ENCODE measurements at regions not wholly inside any gene's neighbourhood (a gene's known extent, or its start where the extent isn't known, plus 50 kb on each side); places are given as distances from the start of the nearest gene placed in this dataset.
"Not testable (repeated sequence)": the region's sequence is repeated elsewhere in the genome, so short reads cannot be mapped to it uniquely, and the experiment has no call there.

- not testable (repeated sequence) for H3K27me3 Mint-ChIP-seq (ENCODE audit: low read depth)
These were observed 119.1 kb downstream of the CDRT15L2 start for GRCh38 chr17:20698463-20699206.

GRCh38 chr17:20700528-20700927 is 121.0 kb downstream of the CDRT15L2 start:
- H2BK15ac ChIP-seq (ENCODE audit: low read depth, low read length); H3K36me3 Mint-ChIP-seq (ENCODE audit: insufficient read depth in 1 of 3, low read depth in 3 of 3); DNase-seq; H3K23ac ChIP-seq (ENCODE audit: insufficient read length, low read depth, low read length); H4K20me1 ChIP-seq (ENCODE audit: control insufficient read depth, insufficient read depth, insufficient read length); H4K5ac ChIP-seq (ENCODE audit: insufficient read length, low read depth, low read length); H3K27ac ChIP-seq (ENCODE audit: insufficient read length, low read depth, low read length); H3K9me3 ChIP-seq (ENCODE audit: control insufficient read depth, low read depth, low read length); H3T11ph ChIP-seq (ENCODE audit: low read length); H3K23me2 ChIP-seq (ENCODE audit: insufficient read length, low read depth, low read length, poor library complexity, severe bottlenecking); H2BK120ac ChIP-seq (ENCODE audit: low read depth, low read length, poor library complexity, severe bottlenecking); H3K18ac ChIP-seq (ENCODE audit: insufficient read length, low read depth, low read length); H2BK12ac ChIP-seq (ENCODE audit: insufficient read length, low read depth, low read length); H3K27me3 Mint-ChIP-seq (ENCODE audit: low read depth); H3K9me3 Mint-ChIP-seq; H2AK5ac ChIP-seq (ENCODE audit: insufficient read length, low read length); H2AFZ ChIP-seq (ENCODE audit: low read length); H3K79me2 ChIP-seq (ENCODE audit: insufficient read depth, low read length); H2BK5ac ChIP-seq (ENCODE audit: insufficient read length, low read length); H3K79me1 ChIP-seq (ENCODE audit: insufficient read depth, low read depth, low read length, poor library complexity, severe bottlenecking); H3K4me1 ChIP-seq (ENCODE audit: insufficient read depth, low read length); H2BK20ac ChIP-seq (ENCODE audit: low read depth, low read length, poor library complexity, severe bottlenecking); H3K56ac ChIP-seq (ENCODE audit: insufficient read length, low read depth, low read length); H3K27ac Mint-ChIP-seq; H3K27me3 ChIP-seq (ENCODE audit: insufficient read depth, low read length); H3K4me1 Mint-ChIP-seq; H3K4me2 ChIP-seq (ENCODE audit: insufficient read depth, insufficient read length, low read length); H3K4ac ChIP-seq (ENCODE audit: low read depth, low read length); H3K14ac ChIP-seq (ENCODE audit: insufficient read depth, low read length); H3K9ac ChIP-seq (ENCODE audit: extremely low read depth, insufficient read length, low read length); H4K91ac ChIP-seq (ENCODE audit: insufficient read length, low read depth, low read length); H3K4me3 Mint-ChIP-seq; H4K8ac ChIP-seq (replicated peaks; ENCODE audit: insufficient read length, low read depth, low read length): not testable (repeated sequence)
- WGBS (ENCODE audit: extremely low coverage, insufficient read length, low lambda C conversion rate): no CpG with 5 or more reads among the region's 5 CpGs

More at GRCh38 chr17:20698463-20699206, 119.1 kb downstream of the CDRT15L2 start:
- not testable (repeated sequence) for H3K4me1 Mint-ChIP-seq; H2BK20ac ChIP-seq (ENCODE audit: low read depth, low read length, poor library complexity, severe bottlenecking); H3K27me3 ChIP-seq (ENCODE audit: insufficient read depth, low read length); H4K5ac ChIP-seq (ENCODE audit: insufficient read length, low read depth, low read length); H4K8ac ChIP-seq (replicated peaks; ENCODE audit: insufficient read length, low read depth, low read length); H2AFZ ChIP-seq (ENCODE audit: low read length); H4K20me1 ChIP-seq (ENCODE audit: control insufficient read depth, insufficient read depth, insufficient read length); H3K9ac ChIP-seq (ENCODE audit: extremely low read depth, insufficient read length, low read length); H3K4ac ChIP-seq (ENCODE audit: low read depth, low read length); H2AK5ac ChIP-seq (ENCODE audit: insufficient read length, low read length); H3K36me3 Mint-ChIP-seq (ENCODE audit: insufficient read depth in 1 of 3, low read depth in 3 of 3); H3K79me2 ChIP-seq (ENCODE audit: insufficient read depth, low read length); H2BK120ac ChIP-seq (ENCODE audit: low read depth, low read length, poor library complexity, severe bottlenecking); H3T11ph ChIP-seq (ENCODE audit: low read length); H3K9me3 ChIP-seq (ENCODE audit: control insufficient read depth, low read depth, low read length); H3K9me3 Mint-ChIP-seq; H3K4me3 Mint-ChIP-seq; H3K18ac ChIP-seq (ENCODE audit: insufficient read length, low read depth, low read length); H3K14ac ChIP-seq (ENCODE audit: insufficient read depth, low read length); H3K56ac ChIP-seq (ENCODE audit: insufficient read length, low read depth, low read length); H2BK5ac ChIP-seq (ENCODE audit: insufficient read length, low read length); H3K23me2 ChIP-seq (ENCODE audit: insufficient read length, low read depth, low read length, poor library complexity, severe bottlenecking); H3K4me2 ChIP-seq (ENCODE audit: insufficient read depth, insufficient read length, low read length); H4K91ac ChIP-seq (ENCODE audit: insufficient read length, low read depth, low read length); H2BK15ac ChIP-seq (ENCODE audit: low read depth, low read length); H3K4me1 ChIP-seq (ENCODE audit: insufficient read depth, low read length); DNase-seq; H3K79me1 ChIP-seq (ENCODE audit: insufficient read depth, low read depth, low read length, poor library complexity, severe bottlenecking); H3K23ac ChIP-seq (ENCODE audit: insufficient read length, low read depth, low read length); H2BK12ac ChIP-seq (ENCODE audit: insufficient read length, low read depth, low read length); H3K27ac ChIP-seq (ENCODE audit: insufficient read length, low read depth, low read length)
- peak overlapping the region in 1 of 3 experiments; percentile 39; a peak in 1 of 7 replicates for H3K27ac Mint-ChIP-seq
- WGBS (ENCODE audit: extremely low coverage, insufficient read length, low lambda C conversion rate): no CpG with 5 or more reads among the region's 8 CpGs

Measured in H9 (cell line).